GM18505 (cell line): ENCODE measurements at regions not wholly inside any gene's neighbourhood (a gene's known extent, or its start where the extent isn't known, plus 50 kb on each side); places are given as distances from the start of the nearest gene placed in this dataset.

Experiments used
- ATAC-seq: cut with Tn5 transposase; IDR thresholded peaks from one replicate; pipeline ENCODE4 v1.9.1; 2021; ENCODE audit not compliant: unreplicated experiment
- POLR2A ChIP-seq: IDR thresholded peaks from 4 replicates; pipeline ENCODE4 v1.6.1; 2011; ENCODE audit warnings: borderline replicate concordance; ENCODE audit not compliant: insufficient read depth, insufficient read length; ENCODE audit errors: extremely low read depth

- ATAC-seq: no peak
- TF ChIP-seq POLR2A: no peak
Observed at GRCh38 chr18:75678627-75679026, 251.1 kb upstream of the SMIM21 start.

- no peak for ATAC-seq
Observed at GRCh38 chr18:75677696-75678455, 250.4 kb upstream of the SMIM21 start.

GRCh38 chr18:75660932-75661331 is 233.4 kb upstream of the SMIM21 start:
- TF ChIP-seq POLR2A: no peak
- no peak for ATAC-seq

More at GRCh38 chr18:75677696-75678455, 250.4 kb upstream of the SMIM21 start:
- no peak for TF ChIP-seq POLR2A

GRCh38 chr18:75659535-75660023 is 232.1 kb upstream of the SMIM21 start:
- no peak for TF ChIP-seq POLR2A
- no peak for ATAC-seq

DNA sequence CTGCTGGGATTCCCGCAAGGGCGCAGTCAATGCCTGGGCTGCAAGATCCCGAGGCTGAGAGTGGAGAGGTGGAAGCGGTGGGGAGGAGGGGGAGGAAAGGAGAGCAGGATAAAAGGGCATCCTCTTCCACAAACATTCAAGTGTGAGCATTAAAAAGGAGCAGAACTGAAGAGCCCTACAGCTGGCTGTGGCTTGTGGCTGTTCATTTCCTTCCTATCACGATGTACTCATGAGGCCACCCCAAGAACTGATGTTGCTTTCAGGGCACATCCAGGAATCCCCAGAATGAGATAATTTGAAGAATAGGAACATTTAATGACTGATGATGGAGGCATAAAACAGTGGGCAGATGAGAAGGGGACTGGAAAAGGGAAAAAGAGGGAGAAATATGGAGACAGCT is 230.8 kb upstream of the SMIM21 start:
- no peak for ATAC-seq
- no peak for TF ChIP-seq POLR2A

DNA sequence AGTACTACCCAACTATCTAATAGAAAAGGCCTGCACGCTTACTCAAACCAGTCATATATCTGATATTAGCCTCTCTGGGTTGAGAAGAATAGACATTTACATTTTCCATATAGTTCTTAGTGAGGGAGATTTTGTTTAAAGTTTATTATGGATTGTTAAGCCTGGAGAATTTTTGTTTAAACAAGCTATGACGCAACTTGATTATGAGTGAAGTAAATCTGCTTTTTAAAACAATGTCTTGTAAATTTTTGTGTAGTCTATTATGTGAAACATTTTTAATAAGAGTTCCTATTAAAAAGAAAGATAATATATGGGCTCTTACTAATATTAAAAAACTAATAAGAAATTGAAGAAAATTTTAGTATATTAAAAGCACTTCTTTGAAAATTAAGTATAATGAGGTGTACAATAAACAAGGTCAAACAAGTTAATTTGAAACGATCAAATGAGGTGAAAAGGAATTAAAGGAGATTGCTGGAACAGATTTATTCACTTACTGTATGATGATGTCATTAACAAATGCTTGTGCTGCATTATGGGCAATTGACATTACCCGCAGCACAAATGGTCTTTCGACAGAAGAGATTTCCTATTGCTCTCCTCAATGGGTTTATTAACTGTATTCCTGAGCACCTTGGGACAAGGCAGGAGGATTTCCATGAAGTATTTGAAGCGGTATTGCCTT is 229.2 kb upstream of the SMIM21 start:
- no peak for TF ChIP-seq POLR2A
- ATAC-seq: no peak

DNA sequence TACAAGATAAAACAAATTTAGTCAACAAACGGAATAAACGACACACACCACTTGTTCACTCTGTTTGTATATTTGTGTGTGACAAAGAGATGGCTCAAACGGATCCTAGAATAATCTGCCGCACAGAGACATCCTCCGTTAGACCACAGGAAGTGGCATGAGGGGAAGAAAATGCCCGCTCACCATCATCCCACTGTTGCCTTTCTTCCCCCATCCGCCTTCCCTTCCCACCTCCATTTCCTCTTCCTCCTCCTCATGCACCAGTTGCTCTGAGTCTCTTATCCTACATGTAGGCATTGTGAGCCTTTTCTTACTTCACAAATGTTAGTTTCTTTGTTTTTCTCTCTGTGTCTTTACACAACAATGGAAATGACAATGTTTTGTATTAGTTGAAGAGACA is 228.5 kb upstream of the SMIM21 start:
- TF ChIP-seq POLR2A: no peak
- ATAC-seq: no peak

- no peak for ATAC-seq
- no peak for TF ChIP-seq POLR2A
Observed at GRCh38 chr18:75654851-75655751, 227.6 kb upstream of the SMIM21 start.

- no peak for ATAC-seq
- no peak for TF ChIP-seq POLR2A
Observed at GRCh38 chr18:75654386-75654785, 226.9 kb upstream of the SMIM21 start.

DNA sequence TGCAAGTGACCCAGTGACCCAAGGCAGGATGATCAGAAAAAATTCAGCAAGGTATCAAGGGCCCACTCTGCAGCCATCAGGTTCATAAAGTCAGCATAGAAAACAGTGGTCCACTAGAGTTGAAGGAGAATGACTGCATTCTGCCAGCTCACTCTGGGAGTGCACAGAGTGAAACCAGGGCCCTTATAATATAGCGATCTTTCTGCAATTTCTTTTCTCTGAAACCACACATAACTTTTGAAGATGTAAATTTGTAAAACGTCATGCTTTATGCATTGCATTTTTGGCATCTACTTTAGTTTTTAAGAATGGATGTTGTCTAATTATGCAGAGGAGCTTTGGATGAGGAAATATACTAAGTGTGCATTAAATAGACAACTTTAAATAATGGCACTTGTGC is 225.0 kb upstream of the SMIM21 start:
- no peak for TF ChIP-seq POLR2A
- no peak for ATAC-seq

DNA sequence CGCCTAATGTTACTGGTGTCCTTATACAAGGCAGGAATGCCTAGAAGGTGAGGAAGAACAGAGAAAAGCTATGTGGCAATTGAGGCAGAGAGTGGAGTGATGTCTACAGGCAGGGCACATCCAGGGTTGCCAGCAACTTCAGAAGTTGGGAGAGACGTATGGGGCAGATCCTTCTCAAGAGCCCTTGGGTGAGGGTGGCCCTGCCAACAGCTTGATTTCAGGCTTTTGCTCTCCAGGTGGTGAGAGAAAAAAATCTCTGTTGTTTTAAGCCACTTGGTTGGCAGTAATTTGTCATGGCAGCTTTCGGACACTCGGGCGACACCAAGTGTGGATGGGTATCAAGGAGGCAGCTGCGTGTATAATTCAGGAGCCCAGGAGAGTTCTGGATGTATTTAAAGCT is 217.4 kb upstream of the SMIM21 start:
- TF ChIP-seq POLR2A: no peak
- ATAC-seq: no peak

DNA sequence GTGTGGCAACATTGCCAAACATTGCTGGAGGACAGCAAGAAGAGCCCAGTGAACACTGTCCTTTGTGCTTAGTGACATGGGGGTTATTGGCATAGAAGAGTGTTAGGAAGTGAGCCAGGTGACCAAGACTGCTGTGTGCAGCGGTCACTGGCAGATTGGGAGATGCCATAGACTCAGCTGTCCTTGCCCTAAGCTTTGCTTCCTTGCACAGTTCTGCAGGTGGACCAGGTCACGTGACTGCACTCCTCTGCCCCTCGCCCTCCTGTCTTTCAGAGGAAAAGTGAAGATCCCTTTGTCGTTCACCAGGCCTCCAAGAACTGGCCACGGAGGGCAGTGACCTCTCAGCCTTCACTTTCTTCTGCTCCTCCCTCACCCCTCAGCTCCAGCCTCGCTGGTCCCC is 215.6 kb upstream of the SMIM21 start:
- ATAC-seq: no peak
- no peak for TF ChIP-seq POLR2A

DNA sequence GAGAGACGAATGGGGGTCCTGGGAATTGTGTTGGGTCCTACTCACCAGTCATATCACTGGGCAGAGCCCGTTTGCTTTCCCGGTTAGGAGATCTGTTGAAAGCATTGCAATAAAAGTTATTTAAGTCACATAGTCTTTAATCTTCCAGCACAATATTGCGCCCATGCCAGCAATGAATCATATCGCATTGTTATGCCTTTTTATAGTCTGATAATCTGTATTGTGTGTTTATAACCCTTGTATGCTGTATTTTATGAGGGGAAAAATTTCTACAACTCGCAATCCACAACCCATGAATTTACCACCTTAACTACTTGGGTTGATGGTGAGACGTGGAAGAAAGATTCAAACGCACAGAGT is 211.9 kb upstream of the SMIM21 start:
- no peak for TF ChIP-seq POLR2A
- ATAC-seq: no peak
